T-helper 17 cell (primary cell): ENCODE measurements at regions not wholly inside any gene's neighbourhood (a gene's known extent, or its start where the extent isn't known, plus 50 kb on each side); places are given as distances from the start of the nearest gene placed in this dataset.
"Not testable (repeated sequence)": the region's sequence is repeated elsewhere in the genome, so short reads cannot be mapped to it uniquely, and the experiment has no call there.

Source experiments
- ATAC-seq: fragments of 150-1000 bp; cut with Tn5 transposase; 2 replicates; pipeline ENCODE4 v1.10.0; 2021; ENCODE audit warnings: mild to moderate bottlenecking, moderate library complexity
- DNase-seq, 3 donors: peaks; one replicate each; pipeline versions ENCODE4 v3.0.0 to v3.0.0-alpha.2; 2020 to 2021
- H3K9me3 ChIP-seq: one replicate; pipeline ENCODE4 v1.7.0; 2013; ENCODE audit warnings: low read length, mild to moderate bottlenecking; ENCODE audit not compliant: control insufficient read depth, poor library complexity, severe bottlenecking
- H3K27ac Mint-ChIP-seq: one replicate; pipeline ENCODE4 v1.8.0; 2022; ENCODE audit warnings: mild to moderate bottlenecking, moderate library complexity, mixed read lengths
- H3K27me3 Mint-ChIP-seq: one replicate; pipeline ENCODE4 v1.8.0; 2022; ENCODE audit warnings: mixed read lengths
- H3K36me3 Mint-ChIP-seq: one replicate; pipeline ENCODE4 v1.8.0; 2022; ENCODE audit warnings: low read depth, mixed read lengths
- H3K4me1 Mint-ChIP-seq: one replicate; pipeline ENCODE4 v1.8.0; 2022; ENCODE audit warnings: mild to moderate bottlenecking, mixed read lengths
- H3K4me3 Mint-ChIP-seq: one replicate; pipeline ENCODE4 v1.8.0; 2022; ENCODE audit warnings: mild to moderate bottlenecking, moderate library complexity, mixed read lengths

- H3K9me3 ChIP-seq: no peaks in the 10 kb centered on the region
- ATAC-seq (no peak), DNase-seq (no peak)
- peaks cover 12% of the 10 kb centered on the region for H3K27me3 Mint-ChIP-seq
- H3K27ac Mint-ChIP-seq: no peak overlapping the region
- no peaks in the 10 kb centered on the region for H3K36me3 Mint-ChIP-seq
- no peak overlapping the region for H3K4me3 Mint-ChIP-seq
- peaks cover 2% of the 10 kb centered on the region for H3K4me1 Mint-ChIP-seq
Observed at GRCh38 chr10:21347043-21347784, 178.3 kb downstream of the SKIDA1 start.

DNA sequence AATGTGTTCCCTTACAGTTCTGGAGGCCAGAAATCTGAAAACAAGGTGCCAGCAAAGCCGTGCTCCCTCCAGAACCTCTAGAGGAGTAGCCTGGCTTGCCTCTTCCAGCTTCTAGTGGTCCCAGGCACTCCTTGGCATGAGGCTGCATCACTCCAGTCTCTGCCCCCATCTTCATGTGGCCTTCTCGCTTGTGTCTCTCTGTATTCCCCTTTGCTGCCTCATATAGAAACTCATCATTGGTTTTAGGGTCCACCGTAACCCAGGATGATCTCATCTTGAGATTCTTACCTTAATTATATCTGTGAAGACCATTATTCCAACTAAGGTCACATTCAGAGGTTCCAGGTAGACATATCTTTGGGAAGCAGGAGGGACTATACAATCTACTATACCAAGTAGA, 182.4 kb downstream of the SKIDA1 start:
- no peak for DNase-seq
- Mint-ChIP-seq H3K27me3 (peaks cover 8% of the 10 kb centered on the region), H3K27ac (no peak overlapping the region), H3K4me3 (no peak overlapping the region), H3K4me1 (peaks cover 2% of the 10 kb centered on the region), H3K36me3 (peaks cover 5% of the 10 kb centered on the region)
- ATAC-seq: no peak
- no peaks in the 10 kb centered on the region for H3K9me3 ChIP-seq

DNA sequence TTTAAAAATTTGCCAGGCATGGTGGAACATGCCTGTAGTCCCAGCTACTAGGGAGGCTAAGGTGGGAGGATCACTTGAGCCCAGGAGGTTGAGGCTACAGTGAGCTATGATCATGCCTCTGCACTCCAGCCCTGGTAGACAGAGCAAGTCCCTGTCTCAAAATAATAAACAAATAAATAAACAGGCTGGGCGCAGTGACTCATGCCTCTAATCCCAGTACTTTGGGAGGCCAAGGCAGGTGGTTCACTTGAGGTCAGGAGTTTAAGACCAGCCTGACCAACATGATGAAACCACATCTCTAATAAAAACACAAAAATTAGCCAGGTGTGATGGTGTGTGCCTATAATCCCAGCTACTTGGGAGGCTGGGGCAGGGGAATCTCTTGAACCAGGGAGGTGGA, 183.0 kb downstream of the SKIDA1 start:
- ATAC-seq, H3K4me3 Mint-ChIP-seq, H3K27ac Mint-ChIP-seq, H3K36me3 Mint-ChIP-seq, H3K9me3 ChIP-seq, H3K4me1 Mint-ChIP-seq, DNase-seq, H3K27me3 Mint-ChIP-seq: not testable (repeated sequence)

DNA sequence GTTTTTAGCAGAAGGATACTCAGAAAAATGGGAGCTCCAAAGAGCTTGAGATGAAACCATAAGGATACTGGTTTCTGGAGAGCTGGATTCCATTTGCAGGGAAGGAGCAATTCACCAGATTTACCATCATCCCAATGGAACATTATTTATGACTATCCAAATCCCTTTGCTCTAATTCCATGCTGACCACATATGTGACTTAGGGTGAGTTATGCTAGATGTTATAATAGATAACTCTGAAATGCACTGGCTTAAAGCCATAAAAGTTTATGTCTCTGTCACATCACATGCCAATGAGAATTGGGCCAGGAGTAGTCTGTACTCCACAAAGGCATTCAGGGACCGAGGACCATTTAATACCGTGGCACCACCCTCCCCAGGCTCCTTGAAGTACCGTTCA, 185.2 kb downstream of the SKIDA1 start:
- ATAC-seq: no peak
- DNase-seq: no peak
- no peak overlapping the region for H3K27ac Mint-ChIP-seq
- H3K27me3 Mint-ChIP-seq: peaks cover 8% of the 10 kb centered on the region
- no peak overlapping the region for H3K4me3 Mint-ChIP-seq
- H3K9me3 ChIP-seq: no peaks in the 10 kb centered on the region
- H3K36me3 Mint-ChIP-seq: peaks cover 7% of the 10 kb centered on the region
- no peaks in the 10 kb centered on the region for H3K4me1 Mint-ChIP-seq

- Mint-ChIP-seq H3K4me1 (no peaks in the 10 kb centered on the region), H3K36me3 (peaks cover 7% of the 10 kb centered on the region), H3K4me3 (no peak overlapping the region), H3K27me3 (peaks cover 8% of the 10 kb centered on the region), H3K27ac (no peak overlapping the region)
- H3K9me3 ChIP-seq: no peaks in the 10 kb centered on the region
- no peak for ATAC-seq
- DNase-seq: no peak
Observed at GRCh38 chr10:21337171-21337792, 188.2 kb downstream of the SKIDA1 start.

GRCh38 chr10:21336476-21337170, 188.9 kb downstream of the SKIDA1 start:
- no peak overlapping the region for H3K27ac Mint-ChIP-seq

DNA sequence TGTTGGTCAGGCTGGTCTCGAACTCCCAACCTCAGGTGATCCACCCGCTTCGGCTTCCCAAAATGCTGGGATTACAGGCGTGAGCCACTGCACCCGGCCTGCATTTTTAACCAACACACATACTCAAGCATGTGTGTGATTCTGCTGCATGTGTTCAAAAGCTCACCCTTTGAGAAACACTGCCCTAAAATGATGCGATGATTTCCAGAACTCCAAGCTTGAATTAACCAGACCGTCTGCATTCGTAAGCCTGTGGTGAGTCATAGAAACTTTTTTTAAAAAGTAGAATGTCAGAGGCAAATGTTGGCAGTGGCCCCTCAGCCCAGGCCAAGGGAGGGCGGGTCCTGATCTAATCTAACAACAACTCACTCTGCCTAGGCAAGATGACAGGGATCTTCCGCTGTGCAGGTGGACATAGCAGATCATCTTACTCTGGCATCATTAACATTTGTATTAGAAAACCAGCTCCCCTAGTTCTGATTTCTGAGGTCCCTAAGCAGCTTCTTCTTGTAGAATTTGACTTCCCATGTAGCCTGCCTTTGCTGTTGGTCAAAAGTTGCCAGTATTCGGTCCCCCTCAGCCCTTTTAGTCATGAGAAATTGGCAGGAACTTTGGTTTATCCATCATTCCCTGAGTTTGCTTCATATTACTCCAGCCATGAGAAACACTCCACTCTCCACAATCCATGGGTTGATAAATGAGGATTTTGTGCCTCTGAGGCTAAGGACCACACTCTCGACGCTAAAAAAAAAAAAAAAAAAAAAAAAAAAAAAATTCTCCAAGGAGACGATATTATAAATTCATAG, 190.4 kb downstream of the SKIDA1 start:
- H3K9me3 ChIP-seq: no peaks in the 10 kb centered on the region
- ATAC-seq: no peak
- no peak overlapping the region for H3K4me3 Mint-ChIP-seq
- H3K27ac Mint-ChIP-seq: no peak overlapping the region
- H3K27me3 Mint-ChIP-seq: no peaks in the 10 kb centered on the region
- no peak for DNase-seq
- no peaks in the 10 kb centered on the region for H3K4me1 Mint-ChIP-seq
- peaks cover 2% of the 10 kb centered on the region for H3K36me3 Mint-ChIP-seq

More at GRCh38 chr10:21336476-21337170, 188.9 kb downstream of the SKIDA1 start:
- no peaks in the 10 kb centered on the region for H3K4me1 Mint-ChIP-seq
- no peak overlapping the region for H3K4me3 Mint-ChIP-seq
- ATAC-seq: no peak
- H3K27me3 Mint-ChIP-seq: peaks cover 8% of the 10 kb centered on the region
- H3K9me3 ChIP-seq: no peaks in the 10 kb centered on the region
- peaks cover 7% of the 10 kb centered on the region for H3K36me3 Mint-ChIP-seq
- no peak for DNase-seq

DNA sequence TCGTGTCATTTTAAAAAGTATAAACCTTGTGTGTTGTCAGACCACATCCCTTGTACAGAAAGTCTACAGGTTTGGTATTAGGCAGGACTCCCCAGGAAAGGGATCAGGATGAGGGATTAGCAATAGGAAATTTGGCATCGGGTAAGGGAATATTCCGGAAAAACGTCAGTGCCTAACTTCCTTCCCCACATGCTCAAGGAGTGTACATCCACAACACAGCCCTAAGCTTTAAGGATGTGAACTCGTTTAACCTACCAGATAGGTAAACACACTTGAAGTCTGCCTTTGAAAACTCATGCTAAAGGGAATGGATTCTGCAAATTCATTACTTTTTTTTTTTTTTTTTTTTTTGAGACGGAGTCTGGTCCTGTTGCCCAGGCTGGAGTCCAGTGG, 194.9 kb downstream of the SKIDA1 start:
- H3K27me3 Mint-ChIP-seq: peaks cover 7% of the 10 kb centered on the region
- H3K36me3 Mint-ChIP-seq: no peaks in the 10 kb centered on the region
- H3K4me3 Mint-ChIP-seq: no peak overlapping the region
- ATAC-seq (no peak), DNase-seq (no peak)
- no peaks in the 10 kb centered on the region for H3K9me3 ChIP-seq
- no peak overlapping the region for H3K27ac Mint-ChIP-seq
- H3K4me1 Mint-ChIP-seq: no peaks in the 10 kb centered on the region

- Mint-ChIP-seq H3K36me3 (no peaks in the 10 kb centered on the region), H3K4me3 (no peak overlapping the region), H3K4me1 (no peaks in the 10 kb centered on the region), H3K27ac (peak overlapping the region; percentile 11), H3K27me3 (peaks cover 7% of the 10 kb centered on the region)
- ATAC-seq (no peak), DNase-seq (no peak)
- H3K9me3 ChIP-seq: no peaks in the 10 kb centered on the region
Observed at GRCh38 chr10:21329995-21330627, 195.4 kb downstream of the SKIDA1 start.

DNA sequence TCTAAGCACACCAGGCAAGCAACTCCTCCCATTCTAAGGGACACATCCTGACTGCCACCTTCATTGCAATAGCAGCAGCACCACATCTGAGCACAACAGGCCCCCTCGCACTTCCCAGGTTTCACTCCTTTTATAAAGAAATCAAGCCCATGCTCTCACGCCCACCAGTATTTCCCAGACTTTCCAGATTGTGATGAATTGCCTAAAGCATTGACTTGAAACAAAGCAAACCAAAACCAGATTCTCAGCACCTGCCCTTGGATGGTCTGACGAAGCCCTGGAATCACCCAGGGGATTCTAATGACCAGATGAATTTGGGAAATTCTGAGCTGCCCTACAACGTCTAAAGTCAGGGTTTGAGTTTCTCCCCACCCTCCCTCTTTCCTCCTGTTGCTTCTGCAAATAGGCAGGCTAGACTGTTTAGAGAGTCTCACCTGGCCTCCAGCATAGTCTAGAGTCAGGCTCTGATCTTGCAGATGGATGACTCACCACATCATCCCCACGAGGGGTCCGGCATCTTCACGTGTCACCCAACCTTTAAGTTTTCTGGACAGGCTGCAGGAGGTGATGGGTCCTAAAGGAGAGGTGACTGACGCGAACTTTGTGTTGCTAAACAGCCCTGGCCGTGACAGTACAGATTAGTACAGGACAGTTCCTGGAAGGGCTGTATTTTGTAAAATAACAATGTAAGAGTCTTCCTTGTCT, 198.0 kb downstream of the SKIDA1 start:
- Mint-ChIP-seq H3K4me3 (no peak overlapping the region), H3K4me1 (no peaks in the 10 kb centered on the region), H3K27ac (no peak overlapping the region), H3K36me3 (no peaks in the 10 kb centered on the region), H3K27me3 (peaks cover 7% of the 10 kb centered on the region)
- no peaks in the 10 kb centered on the region for H3K9me3 ChIP-seq
- no peak for ATAC-seq
- no peak for DNase-seq

DNA sequence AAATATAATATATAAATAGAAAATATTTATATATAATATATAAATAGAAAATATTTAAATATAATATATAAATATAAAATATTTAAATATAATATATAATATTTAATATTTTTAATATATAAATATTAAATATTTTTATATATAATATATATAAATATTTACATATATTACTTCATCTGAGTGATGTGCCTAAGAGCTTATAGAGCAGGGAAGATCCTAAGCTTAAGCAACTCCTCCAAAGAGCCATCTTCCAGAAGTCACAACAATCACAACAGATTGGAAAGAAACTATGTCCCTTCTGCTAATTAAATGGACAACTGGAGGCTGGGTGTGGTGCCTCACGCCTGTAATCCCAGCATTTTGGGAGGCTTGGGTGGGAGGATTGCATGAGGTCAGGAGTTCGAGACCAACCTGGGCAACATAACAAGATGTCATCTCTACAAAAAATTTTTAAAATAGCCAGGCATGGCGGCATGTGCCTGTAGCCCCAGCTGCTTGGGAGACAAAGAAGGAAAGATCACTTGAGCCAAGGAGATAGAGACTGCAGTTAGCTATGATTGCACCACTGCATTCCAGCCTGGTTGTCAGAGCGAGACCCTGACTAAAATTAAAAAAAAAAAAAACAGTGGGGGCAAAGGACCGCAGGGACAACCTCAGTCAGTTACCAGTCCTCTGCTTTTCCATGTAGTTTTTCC, 198.7 kb downstream of the SKIDA1 start:
- no peaks in the 10 kb centered on the region for H3K9me3 ChIP-seq
- no peak overlapping the region for H3K4me3 Mint-ChIP-seq
- no peak for ATAC-seq
- H3K4me1 Mint-ChIP-seq: no peaks in the 10 kb centered on the region
- H3K36me3 Mint-ChIP-seq: no peaks in the 10 kb centered on the region
- H3K27me3 Mint-ChIP-seq: peaks cover 7% of the 10 kb centered on the region
- no peak for DNase-seq
- no peak overlapping the region for H3K27ac Mint-ChIP-seq
